ENCODE measurements at regions not wholly inside any gene's neighbourhood (a gene's known extent, or its start where the extent isn't known, plus 50 kb on each side); places are given as distances from the start of the nearest gene placed in this dataset.
"Not testable (repeated sequence)": the region's sequence is repeated elsewhere in the genome, so short reads cannot be mapped to it uniquely, and the experiment has no call there.

GRCh38 chr2:87540242-87540641 is 207.6 kb upstream of the PLGLB2 start:
- H3K36me3 ChIP-seq (ENCODE audit: control insufficient read depth in 4 of 4, insufficient read depth in 3 of 4, low read depth in 1 of 4, low read length in 3 of 4); H3K27me3 ChIP-seq (ENCODE audit: control insufficient read depth in 4 of 4, insufficient read depth in 4 of 4, low read length in 3 of 4); H3K4me1 ChIP-seq (ENCODE audit: control insufficient read depth in 4 of 4, insufficient read depth in 4 of 4, low read length in 3 of 4); H3K9me3 ChIP-seq (ENCODE audit: control insufficient read depth in 4 of 4, low read length in 3 of 4); H3K27ac ChIP-seq (ENCODE audit: low read depth in 1 of 2, low read length in 2 of 2); H3K4me3 ChIP-seq (ENCODE audit: low read depth in 1 of 3, low read length in 3 of 3); DNase-seq (ENCODE audit: low spot score); H3K9ac ChIP-seq (ENCODE audit: low read depth in 1 of 2, low read length in 2 of 2): not testable (repeated sequence)
- 94% methylated on average over 1 of the region's 3 CpGs for WGBS

GRCh38 chr2:87542599-87543174 is 205.2 kb upstream of the PLGLB2 start:
- H3K4me3 ChIP-seq (ENCODE audit: low read depth in 1 of 3, low read length in 3 of 3); H3K4me1 ChIP-seq (ENCODE audit: control insufficient read depth in 4 of 4, insufficient read depth in 4 of 4, low read length in 3 of 4); H3K9ac ChIP-seq (ENCODE audit: low read depth in 1 of 2, low read length in 2 of 2); H3K27ac ChIP-seq (ENCODE audit: low read depth in 1 of 2, low read length in 2 of 2); H3K9me3 ChIP-seq (ENCODE audit: control insufficient read depth in 4 of 4, low read length in 3 of 4); H3K27me3 ChIP-seq (ENCODE audit: control insufficient read depth in 4 of 4, insufficient read depth in 4 of 4, low read length in 3 of 4); H3K36me3 ChIP-seq (ENCODE audit: control insufficient read depth in 4 of 4, insufficient read depth in 3 of 4, low read depth in 1 of 4, low read length in 3 of 4): not testable (repeated sequence)
- TF ChIP-seq HNF4A (conservative IDR thresholded peaks at IDR 0.05) (peak in 1 of 2 donors; percentile 3), RXRA (IDR thresholded peaks at IDR 0.05) (peak in 1 of 2 donors; percentile 21)
- peak; percentile 75 for DNase-seq (ENCODE audit: low spot score)
- 22% methylated on average over 5 of the region's 8 CpGs for WGBS

GRCh38 chr2:87543797-87544196 is 204.1 kb upstream of the PLGLB2 start:
- not testable (repeated sequence) for H3K9ac ChIP-seq (ENCODE audit: low read depth in 1 of 2, low read length in 2 of 2); H3K9me3 ChIP-seq (ENCODE audit: control insufficient read depth in 4 of 4, low read length in 3 of 4); DNase-seq (ENCODE audit: low spot score); H3K27ac ChIP-seq (ENCODE audit: low read depth in 1 of 2, low read length in 2 of 2); H3K4me1 ChIP-seq (ENCODE audit: control insufficient read depth in 4 of 4, insufficient read depth in 4 of 4, low read length in 3 of 4); H3K4me3 ChIP-seq (ENCODE audit: low read depth in 1 of 3, low read length in 3 of 3); H3K27me3 ChIP-seq (ENCODE audit: control insufficient read depth in 4 of 4, insufficient read depth in 4 of 4, low read length in 3 of 4); H3K36me3 ChIP-seq (ENCODE audit: control insufficient read depth in 4 of 4, insufficient read depth in 3 of 4, low read depth in 1 of 4, low read length in 3 of 4)
- WGBS: no CpG with 5 or more reads among the region's 1 CpG

GRCh38 chr2:87547106-87547505 is 200.8 kb upstream of the PLGLB2 start:
- 20% methylated on average over 2 of the region's 2 CpGs for WGBS
- H3K9ac ChIP-seq (ENCODE audit: low read depth in 1 of 2, low read length in 2 of 2); H3K4me1 ChIP-seq (ENCODE audit: control insufficient read depth in 4 of 4, insufficient read depth in 4 of 4, low read length in 3 of 4); H3K4me3 ChIP-seq (ENCODE audit: low read depth in 1 of 3, low read length in 3 of 3); H3K36me3 ChIP-seq (ENCODE audit: control insufficient read depth in 4 of 4, insufficient read depth in 3 of 4, low read depth in 1 of 4, low read length in 3 of 4); DNase-seq (ENCODE audit: low spot score); H3K27me3 ChIP-seq (ENCODE audit: control insufficient read depth in 4 of 4, insufficient read depth in 4 of 4, low read length in 3 of 4); H3K27ac ChIP-seq (ENCODE audit: low read depth in 1 of 2, low read length in 2 of 2); H3K9me3 ChIP-seq (ENCODE audit: control insufficient read depth in 4 of 4, low read length in 3 of 4): not testable (repeated sequence)

DNA sequence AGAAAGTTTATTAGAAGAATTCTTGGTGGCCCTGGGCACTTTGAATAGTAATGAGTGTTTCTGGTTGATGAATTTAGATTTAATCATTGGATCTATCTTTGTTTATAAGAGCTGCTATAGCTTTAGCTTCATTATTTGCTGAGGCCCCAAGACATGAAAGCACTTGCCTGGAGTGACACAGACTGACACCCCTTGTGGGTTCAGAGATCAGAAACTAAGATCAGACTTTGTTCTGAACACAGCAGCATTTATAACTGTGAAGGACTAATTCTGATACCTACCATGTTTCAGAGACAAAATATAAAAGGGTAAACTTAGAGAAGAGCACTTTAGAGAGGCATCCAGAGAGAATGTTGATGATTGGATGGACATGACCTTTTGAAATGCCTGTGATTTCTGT is 199.9 kb upstream of the PLGLB2 start:
- not testable (repeated sequence) for H3K4me3 ChIP-seq (ENCODE audit: low read depth in 1 of 3, low read length in 3 of 3); H3K9me3 ChIP-seq (ENCODE audit: control insufficient read depth in 4 of 4, low read length in 3 of 4); DNase-seq (ENCODE audit: low spot score); H3K4me1 ChIP-seq (ENCODE audit: control insufficient read depth in 4 of 4, insufficient read depth in 4 of 4, low read length in 3 of 4); H3K27me3 ChIP-seq (ENCODE audit: control insufficient read depth in 4 of 4, insufficient read depth in 4 of 4, low read length in 3 of 4); H3K27ac ChIP-seq (ENCODE audit: low read depth in 1 of 2, low read length in 2 of 2); H3K9ac ChIP-seq (ENCODE audit: low read depth in 1 of 2, low read length in 2 of 2); H3K36me3 ChIP-seq (ENCODE audit: control insufficient read depth in 4 of 4, insufficient read depth in 3 of 4, low read depth in 1 of 4, low read length in 3 of 4)

- WGBS: 90% methylated on average over 2 of the region's 7 CpGs
- H3K9ac ChIP-seq (ENCODE audit: low read depth in 1 of 2, low read length in 2 of 2); H3K27ac ChIP-seq (ENCODE audit: low read depth in 1 of 2, low read length in 2 of 2); H3K4me1 ChIP-seq (ENCODE audit: control insufficient read depth in 4 of 4, insufficient read depth in 4 of 4, low read length in 3 of 4); DNase-seq (ENCODE audit: low spot score); H3K36me3 ChIP-seq (ENCODE audit: control insufficient read depth in 4 of 4, insufficient read depth in 3 of 4, low read depth in 1 of 4, low read length in 3 of 4); H3K27me3 ChIP-seq (ENCODE audit: control insufficient read depth in 4 of 4, insufficient read depth in 4 of 4, low read length in 3 of 4); H3K9me3 ChIP-seq (ENCODE audit: control insufficient read depth in 4 of 4, low read length in 3 of 4); H3K4me3 ChIP-seq (ENCODE audit: low read depth in 1 of 3, low read length in 3 of 3): not testable (repeated sequence)
Measured at GRCh38 chr2:87548681-87549536, 199.0 kb upstream of the PLGLB2 start.

DNA sequence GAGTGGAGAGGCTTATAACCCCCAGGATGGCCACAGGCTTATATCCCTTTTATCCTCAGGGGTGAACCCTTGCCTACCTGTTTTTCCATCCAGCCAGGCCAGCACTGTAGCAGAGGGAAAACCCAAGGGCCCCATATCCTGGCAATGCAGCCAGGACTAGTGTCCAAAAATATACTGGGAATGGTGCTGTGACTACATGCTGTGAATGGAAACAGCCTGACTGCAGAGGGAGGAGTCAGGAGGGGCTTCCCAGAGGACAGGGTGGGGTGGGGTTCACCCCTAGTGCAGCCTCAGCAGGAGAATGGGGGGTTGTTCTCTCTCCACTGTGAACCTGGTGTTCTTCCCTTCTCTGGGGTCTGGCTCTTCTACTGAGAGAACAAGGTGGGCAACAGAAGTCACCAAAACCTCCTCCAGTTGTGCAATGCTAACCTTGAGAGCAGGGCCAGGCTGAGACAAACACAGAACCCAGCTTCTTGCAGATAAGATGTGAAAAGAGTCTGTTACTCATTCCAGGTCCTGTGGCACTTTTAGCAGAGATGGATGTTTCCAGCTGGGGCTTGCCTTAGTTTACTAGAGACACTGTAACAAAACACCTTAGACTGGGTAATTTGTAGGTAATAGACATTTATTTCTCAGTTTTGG is 198.2 kb upstream of the PLGLB2 start:
- not testable (repeated sequence) for H3K27me3 ChIP-seq (ENCODE audit: control insufficient read depth in 4 of 4, insufficient read depth in 4 of 4, low read length in 3 of 4); DNase-seq (ENCODE audit: low spot score); H3K9me3 ChIP-seq (ENCODE audit: control insufficient read depth in 4 of 4, low read length in 3 of 4); H3K4me1 ChIP-seq (ENCODE audit: control insufficient read depth in 4 of 4, insufficient read depth in 4 of 4, low read length in 3 of 4); H3K4me3 ChIP-seq (ENCODE audit: low read depth in 1 of 3, low read length in 3 of 3); H3K27ac ChIP-seq (ENCODE audit: low read depth in 1 of 2, low read length in 2 of 2); H3K9ac ChIP-seq (ENCODE audit: low read depth in 1 of 2, low read length in 2 of 2); H3K36me3 ChIP-seq (ENCODE audit: control insufficient read depth in 4 of 4, insufficient read depth in 3 of 4, low read depth in 1 of 4, low read length in 3 of 4)

GRCh38 chr2:87554678-87555077 is 193.2 kb upstream of the PLGLB2 start:
- H3K27me3 ChIP-seq (ENCODE audit: control insufficient read depth in 4 of 4, insufficient read depth in 4 of 4, low read length in 3 of 4); H3K4me1 ChIP-seq (ENCODE audit: control insufficient read depth in 4 of 4, insufficient read depth in 4 of 4, low read length in 3 of 4); H3K27ac ChIP-seq (ENCODE audit: low read depth in 1 of 2, low read length in 2 of 2); H3K9me3 ChIP-seq (ENCODE audit: control insufficient read depth in 4 of 4, low read length in 3 of 4); H3K4me3 ChIP-seq (ENCODE audit: low read depth in 1 of 3, low read length in 3 of 3); H3K9ac ChIP-seq (ENCODE audit: low read depth in 1 of 2, low read length in 2 of 2); DNase-seq (ENCODE audit: low spot score); H3K36me3 ChIP-seq (ENCODE audit: control insufficient read depth in 4 of 4, insufficient read depth in 3 of 4, low read depth in 1 of 4, low read length in 3 of 4): not testable (repeated sequence)
- no CpG with 5 or more reads among the region's 4 CpGs for WGBS
